ENCODE measurements at regions not wholly inside any gene's neighbourhood (a gene's known extent, or its start where the extent isn't known, plus 50 kb on each side); places are given as distances from the start of the nearest gene placed in this dataset.

GRCh38 chr6:56891754-56892153, 63.2 kb upstream of the BEND6 start:
- Histone ChIP-seq H3K4me2 (replicated peaks; ENCODE audit: low read depth, low read length, poor library complexity, severe bottlenecking) (no peak overlapping the region), H3K9ac (ENCODE audit: low read length) (no peak overlapping the region), H4K20me1 (ENCODE audit: control insufficient read depth, insufficient read depth, low read length, poor library complexity, severe bottlenecking) (no peaks in the 10 kb centered on the region), H3K4me3 (ENCODE audit: control extremely low read depth in 1 of 5, extremely low read depth in 1 of 5, insufficient read depth in 1 of 5, low read depth in 2 of 5, low read length in 4 of 5) (no peak overlapping the region), H2AFZ (ENCODE audit: insufficient read depth, low read depth, low read length, poor library complexity, severe bottlenecking) (no peak overlapping the region), H3K4me1 (ENCODE audit: control insufficient read depth in 2 of 2, insufficient read depth in 2 of 2, low read length in 2 of 2) (no peaks in the 10 kb centered on the region), H3K9me3 (ENCODE audit: control extremely low read depth in 1 of 3, control insufficient read depth in 2 of 3, insufficient read depth in 1 of 3, low read length in 2 of 3) (no peaks in the 10 kb centered on the region), H3K27ac (ENCODE audit: low read length in 2 of 2) (no peak overlapping the region), H3K79me2 (ENCODE audit: control insufficient read depth, insufficient read depth, low read length) (no peaks in the 10 kb centered on the region), H3K27me3 (replicated peaks in 1 of 4; ENCODE audit: control extremely low read depth in 1 of 4, control insufficient read depth in 3 of 4, insufficient read depth in 4 of 4, low read length in 3 of 4) (no peaks in the 10 kb centered on the region), H3K36me3 (replicated peaks in 1 of 2; ENCODE audit: control extremely low read depth in 1 of 2, control insufficient read depth in 1 of 2, extremely low read depth in 1 of 2, insufficient read depth in 2 of 2, low read length in 1 of 2) (no peaks in the 10 kb centered on the region)
- ChIA-PET POLR2A (interaction anchor here (0.6 kb wide), 1 partner anchor 228 kb away, joined by 3 read pairs; no protein-coding TSS in a partner anchor), CTCF (interaction anchor here (1.3 to 1.8 kb wide), 2 partner anchors 11 to 12 kb away, joined by 7 to 8 read pairs; no protein-coding TSS in a partner anchor)
- peaks cover 2% of the 10 kb centered on the region for H3K9me3 Mint-ChIP-seq (ENCODE audit: insufficient read depth)
- no peak overlapping the region for H3K4me3 Mint-ChIP-seq
- DNase-seq (no peak), ATAC-seq (ENCODE audit: low read depth) (no peak)
- intact Hi-C loops (cut with micrococcal nuclease): no loop called here
- H3K4me1 Mint-ChIP-seq: no peaks in the 10 kb centered on the region
- H3K27ac Mint-ChIP-seq: no peak overlapping the region
- H3K27me3 Mint-ChIP-seq: no peaks in the 10 kb centered on the region
- TF ChIP-seq CTCF (IDR thresholded peaks at IDR 0.05) (no peak), EZH2 (IDR thresholded peaks at IDR 0.05; ENCODE audit: borderline replicate concordance, insufficient read depth, low read depth, low read length, poor library complexity, severe bottlenecking) (no peak)
- 100% methylated on average over 1 of the region's 2 CpGs for WGBS (ENCODE audit: insufficient coverage)

GRCh38 chr6:56890683-56891429, 64.1 kb upstream of the BEND6 start:
- no peak overlapping the region for H3K4me3 ChIP-seq (ENCODE audit: control extremely low read depth in 1 of 5, extremely low read depth in 1 of 5, insufficient read depth in 1 of 5, low read depth in 2 of 5, low read length in 4 of 5)
- no peaks in the 10 kb centered on the region for H3K9me3 ChIP-seq (ENCODE audit: control extremely low read depth in 1 of 3, control insufficient read depth in 2 of 3, insufficient read depth in 1 of 3, low read length in 2 of 3)
- peaks cover 2% of the 10 kb centered on the region for H3K9me3 Mint-ChIP-seq (ENCODE audit: insufficient read depth)
- no peaks in the 10 kb centered on the region for H3K27me3 ChIP-seq (replicated peaks in 1 of 4; ENCODE audit: control extremely low read depth in 1 of 4, control insufficient read depth in 3 of 4, insufficient read depth in 4 of 4, low read length in 3 of 4)
- no peaks in the 10 kb centered on the region for H3K27me3 Mint-ChIP-seq
- TF ChIP-seq CTCF (IDR thresholded peaks at IDR 0.05): no peak
- no peak for TF ChIP-seq EZH2 (IDR thresholded peaks at IDR 0.05; ENCODE audit: borderline replicate concordance, insufficient read depth, low read depth, low read length, poor library complexity, severe bottlenecking)
- ChIA-PET CTCF (interaction anchor here (1.3 to 1.8 kb wide), 3 partner anchors 11 to 14 kb away, joined by 4 to 8 read pairs (median 5); no protein-coding TSS in a partner anchor), POLR2A (no interaction called here)
- no peaks in the 10 kb centered on the region for H3K4me1 ChIP-seq (ENCODE audit: control insufficient read depth in 2 of 2, insufficient read depth in 2 of 2, low read length in 2 of 2)
- no peaks in the 10 kb centered on the region for H3K79me2 ChIP-seq (ENCODE audit: control insufficient read depth, insufficient read depth, low read length)
- no peaks in the 10 kb centered on the region for H3K36me3 ChIP-seq (replicated peaks in 1 of 2; ENCODE audit: control extremely low read depth in 1 of 2, control insufficient read depth in 1 of 2, extremely low read depth in 1 of 2, insufficient read depth in 2 of 2, low read length in 1 of 2)
- no peak overlapping the region for H3K9ac ChIP-seq (ENCODE audit: low read length)
- no peak overlapping the region for H3K4me3 Mint-ChIP-seq
- DNase-seq (no peak), ATAC-seq (ENCODE audit: low read depth) (no peak)
- H2AFZ ChIP-seq (ENCODE audit: insufficient read depth, low read depth, low read length, poor library complexity, severe bottlenecking): peak overlapping the region; percentile 22
- WGBS (ENCODE audit: insufficient coverage): 79% methylated on average over 8 of the region's 8 CpGs
- H3K4me1 Mint-ChIP-seq: no peaks in the 10 kb centered on the region
- no peak overlapping the region for H3K27ac Mint-ChIP-seq
- H3K4me2 ChIP-seq (replicated peaks; ENCODE audit: low read depth, low read length, poor library complexity, severe bottlenecking): no peak overlapping the region
- H3K27ac ChIP-seq (ENCODE audit: low read length in 2 of 2): no peak overlapping the region
- intact Hi-C loops (cut with micrococcal nuclease): no loop called here
- H4K20me1 ChIP-seq (ENCODE audit: control insufficient read depth, insufficient read depth, low read length, poor library complexity, severe bottlenecking): no peaks in the 10 kb centered on the region

Measured in B cell (primary cell).